ENCODE measurements at regions not wholly inside any gene's neighbourhood (a gene's known extent, or its start where the extent isn't known, plus 50 kb on each side); places are given as distances from the start of the nearest gene placed in this dataset.

DNA sequence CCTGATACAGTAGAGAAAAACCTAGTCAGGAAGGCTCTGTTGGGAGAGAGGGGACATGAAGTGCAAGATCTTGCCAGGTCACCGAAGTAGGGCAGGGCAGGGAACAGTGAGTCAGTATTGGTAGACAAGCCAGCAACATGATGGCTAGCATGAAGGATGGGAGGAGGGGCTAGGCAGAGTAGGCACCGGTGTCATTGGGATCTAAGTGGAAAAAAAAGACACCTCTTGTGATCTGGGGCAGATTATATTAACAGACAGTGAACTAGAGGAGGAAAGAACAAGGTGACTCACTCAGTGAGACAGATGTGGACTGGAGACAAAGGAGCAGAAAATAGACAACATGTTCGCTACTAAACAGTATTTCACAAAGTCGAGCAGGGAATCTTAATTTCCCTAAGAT is 149.2 kb upstream of the SLC24A5 start:
- TF ChIP-seq, protein P1, sequence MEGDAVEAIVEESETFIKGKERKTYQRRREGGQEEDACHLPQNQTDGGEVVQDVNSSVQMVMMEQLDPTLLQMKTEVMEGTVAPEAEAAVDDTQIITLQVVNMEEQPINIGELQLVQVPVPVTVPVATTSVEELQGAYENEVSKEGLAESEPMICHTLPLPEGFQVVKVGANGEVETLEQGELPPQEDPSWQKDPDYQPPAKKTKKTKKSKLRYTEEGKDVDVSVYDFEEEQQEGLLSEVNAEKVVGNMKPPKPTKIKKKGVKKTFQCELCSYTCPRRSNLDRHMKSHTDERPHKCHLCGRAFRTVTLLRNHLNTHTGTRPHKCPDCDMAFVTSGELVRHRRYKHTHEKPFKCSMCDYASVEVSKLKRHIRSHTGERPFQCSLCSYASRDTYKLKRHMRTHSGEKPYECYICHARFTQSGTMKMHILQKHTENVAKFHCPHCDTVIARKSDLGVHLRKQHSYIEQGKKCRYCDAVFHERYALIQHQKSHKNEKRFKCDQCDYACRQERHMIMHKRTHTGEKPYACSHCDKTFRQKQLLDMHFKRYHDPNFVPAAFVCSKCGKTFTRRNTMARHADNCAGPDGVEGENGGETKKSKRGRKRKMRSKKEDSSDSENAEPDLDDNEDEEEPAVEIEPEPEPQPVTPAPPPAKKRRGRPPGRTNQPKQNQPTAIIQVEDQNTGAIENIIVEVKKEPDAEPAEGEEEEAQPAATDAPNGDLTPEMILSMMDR (IDR thresholded peaks at IDR 0.05): no peak
- TF ChIP-seq POLR2A (IDR thresholded peaks at IDR 0.05): no peak
